Loucy (cell line): ENCODE measurements at regions not wholly inside any gene's neighbourhood (a gene's known extent, or its start where the extent isn't known, plus 50 kb on each side); places are given as distances from the start of the nearest gene placed in this dataset.

Experiments
- H2AFZ ChIP-seq: fragments of 200-600 bp; sonication (generic); 2 replicates; pipeline ENCODE4 v1.6.0; 2016; ENCODE audit warnings: antibody characterized with exemption, mild to moderate bottlenecking, low read length, moderate library complexity
- H3F3A ChIP-seq: fragments of 200-600 bp; 2 replicates; pipeline ENCODE4 v1.6.0; 2016; ENCODE audit warnings: antibody characterized with exemption, low read depth, mild to moderate bottlenecking
- H3K27me3 ChIP-seq: fragments of 200-600 bp; sonication (generic); 2 replicates; pipeline ENCODE4 v1.6.1; 2014; ENCODE audit warnings: low read length, mild to moderate bottlenecking; ENCODE audit not compliant: insufficient read depth, poor library complexity, severe bottlenecking
- H3K36me3 ChIP-seq: fragments of 200-600 bp; sonication (generic); 2 replicates; pipeline ENCODE4 v1.6.1; 2016; ENCODE audit warnings: low read length; ENCODE audit not compliant: insufficient read depth
- H3K4me1 ChIP-seq: fragments of 200-600 bp; sonication (generic); 2 replicates; pipeline ENCODE4 v1.5.1; 2014; ENCODE audit warnings: low read length, mild to moderate bottlenecking; ENCODE audit not compliant: insufficient read depth, poor library complexity, severe bottlenecking
- H3K4me2 ChIP-seq: fragments of 200-600 bp; sonication (generic); 2 replicates; pipeline ENCODE4 v1.6.0; 2014; ENCODE audit warnings: antibody characterized with exemption, low read length, low read depth, mild to moderate bottlenecking; ENCODE audit not compliant: poor library complexity, severe bottlenecking
- H3K4me3 ChIP-seq: fragments of 200-600 bp; sonication (generic); 2 replicates; pipeline ENCODE4 v1.5.1; 2014; ENCODE audit warnings: low read length, mild to moderate bottlenecking, mixed read lengths; ENCODE audit not compliant: poor library complexity, severe bottlenecking
- H3K79me2 ChIP-seq: fragments of 200-600 bp; sonication (generic); 2 replicates; pipeline ENCODE4 v1.6.1; 2014; ENCODE audit warnings: low read length; ENCODE audit not compliant: insufficient read depth
- H3K9ac ChIP-seq: fragments of 200-600 bp; sonication (generic); 2 replicates; pipeline ENCODE4 v1.6.0; 2014; ENCODE audit warnings: mild to moderate bottlenecking, low read depth, low read length, moderate library complexity; ENCODE audit not compliant: poor library complexity, severe bottlenecking
- H3K9me2 ChIP-seq: fragments of 200-600 bp; sonication (generic); replicated peaks from 2 replicates; pipeline ENCODE4 v1.6.1; 2016; ENCODE audit warnings: low read depth, low read length, mixed read lengths
- H3K9me3 ChIP-seq: fragments of 200-600 bp; sonication (generic); 2 replicates; pipeline ENCODE4 v1.6.1; 2014; ENCODE audit warnings: mild to moderate bottlenecking, antibody characterized with exemption, low read length, low read depth; ENCODE audit not compliant: insufficient read depth
- H4K20me1 ChIP-seq: fragments of 200-600 bp; sonication (generic); 2 replicates; pipeline ENCODE4 v1.6.0; 2014; ENCODE audit warnings: antibody characterized with exemption, low read length, mild to moderate bottlenecking; ENCODE audit not compliant: insufficient read depth, poor library complexity, severe bottlenecking
- EZH2phosphoT487 ChIP-seq: fragments of 200-600 bp; IDR thresholded peaks from 2 replicates; pipeline ENCODE4 v1.6.1; 2018; ENCODE audit warnings: antibody characterized with exemption, mild to moderate bottlenecking, moderate library complexity, borderline replicate concordance
- TF ChIP-seq, protein P1 (sequence below): fragments of 200-600 bp; sonication (generic); conservative IDR thresholded peaks from 2 replicates; pipeline ENCODE4 v1.5.1; 2014; ENCODE audit warnings: mild to moderate bottlenecking, antibody characterized with exemption, low read length

GRCh38 chr2:15702452-15702851 lies 110.8 kb downstream of the DDX1 start:
- H3K4me1 ChIP-seq: no peaks in the 10 kb centered on the region
- H4K20me1 ChIP-seq: no peaks in the 10 kb centered on the region
- no peaks in the 10 kb centered on the region for H3F3A ChIP-seq
- H3K4me2 ChIP-seq: no peak overlapping the region
- no peak for TF ChIP-seq EZH2phosphoT487
- TF ChIP-seq, protein P1, sequence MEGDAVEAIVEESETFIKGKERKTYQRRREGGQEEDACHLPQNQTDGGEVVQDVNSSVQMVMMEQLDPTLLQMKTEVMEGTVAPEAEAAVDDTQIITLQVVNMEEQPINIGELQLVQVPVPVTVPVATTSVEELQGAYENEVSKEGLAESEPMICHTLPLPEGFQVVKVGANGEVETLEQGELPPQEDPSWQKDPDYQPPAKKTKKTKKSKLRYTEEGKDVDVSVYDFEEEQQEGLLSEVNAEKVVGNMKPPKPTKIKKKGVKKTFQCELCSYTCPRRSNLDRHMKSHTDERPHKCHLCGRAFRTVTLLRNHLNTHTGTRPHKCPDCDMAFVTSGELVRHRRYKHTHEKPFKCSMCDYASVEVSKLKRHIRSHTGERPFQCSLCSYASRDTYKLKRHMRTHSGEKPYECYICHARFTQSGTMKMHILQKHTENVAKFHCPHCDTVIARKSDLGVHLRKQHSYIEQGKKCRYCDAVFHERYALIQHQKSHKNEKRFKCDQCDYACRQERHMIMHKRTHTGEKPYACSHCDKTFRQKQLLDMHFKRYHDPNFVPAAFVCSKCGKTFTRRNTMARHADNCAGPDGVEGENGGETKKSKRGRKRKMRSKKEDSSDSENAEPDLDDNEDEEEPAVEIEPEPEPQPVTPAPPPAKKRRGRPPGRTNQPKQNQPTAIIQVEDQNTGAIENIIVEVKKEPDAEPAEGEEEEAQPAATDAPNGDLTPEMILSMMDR: no peak
- H2AFZ ChIP-seq: no peak overlapping the region
- no peaks in the 10 kb centered on the region for H3K9me3 ChIP-seq
- no peak overlapping the region for H3K4me3 ChIP-seq
- H3K9ac ChIP-seq: no peak overlapping the region
- no peaks in the 10 kb centered on the region for H3K36me3 ChIP-seq
- no peaks in the 10 kb centered on the region for H3K79me2 ChIP-seq
- no peaks in the 10 kb centered on the region for H3K27me3 ChIP-seq
- no peaks in the 10 kb centered on the region for H3K9me2 ChIP-seq

DNA sequence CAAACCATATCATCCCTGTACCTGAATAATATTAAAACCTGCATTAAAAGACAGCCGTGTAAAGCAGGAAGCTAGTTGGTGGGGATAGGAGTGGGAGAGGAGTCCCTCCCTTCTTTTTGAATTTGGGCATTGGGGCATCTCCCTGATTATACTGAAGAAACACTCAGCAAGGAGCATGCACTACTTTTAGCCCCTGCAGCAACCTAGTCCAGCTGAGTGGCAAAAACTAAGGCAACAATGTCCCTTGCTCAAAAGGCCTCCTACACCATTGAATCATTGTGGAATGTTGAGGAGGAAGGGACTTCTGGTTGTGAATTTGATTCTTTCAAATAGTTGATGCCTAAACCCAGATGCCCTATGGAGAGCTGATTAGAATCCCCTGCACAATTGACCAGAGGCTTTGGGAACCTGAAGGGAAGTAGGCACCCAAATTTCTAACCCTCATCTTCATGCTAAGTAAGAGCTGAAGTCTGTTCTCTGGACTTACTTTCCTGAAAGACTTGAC lies 111.7 kb downstream of the DDX1 start:
- Histone ChIP-seq H3K9me2 (no peaks in the 10 kb centered on the region), H3K4me1 (no peaks in the 10 kb centered on the region), H3K79me2 (no peaks in the 10 kb centered on the region), H3K9me3 (no peaks in the 10 kb centered on the region), H3K4me2 (no peak overlapping the region), H3K36me3 (no peaks in the 10 kb centered on the region), H3K27me3 (no peaks in the 10 kb centered on the region), H3K9ac (no peak overlapping the region), H4K20me1 (no peaks in the 10 kb centered on the region), H3F3A (no peaks in the 10 kb centered on the region), H2AFZ (no peak overlapping the region), H3K4me3 (no peak overlapping the region)
- TF ChIP-seq, protein P1: no peak
- no peak for TF ChIP-seq EZH2phosphoT487

DNA sequence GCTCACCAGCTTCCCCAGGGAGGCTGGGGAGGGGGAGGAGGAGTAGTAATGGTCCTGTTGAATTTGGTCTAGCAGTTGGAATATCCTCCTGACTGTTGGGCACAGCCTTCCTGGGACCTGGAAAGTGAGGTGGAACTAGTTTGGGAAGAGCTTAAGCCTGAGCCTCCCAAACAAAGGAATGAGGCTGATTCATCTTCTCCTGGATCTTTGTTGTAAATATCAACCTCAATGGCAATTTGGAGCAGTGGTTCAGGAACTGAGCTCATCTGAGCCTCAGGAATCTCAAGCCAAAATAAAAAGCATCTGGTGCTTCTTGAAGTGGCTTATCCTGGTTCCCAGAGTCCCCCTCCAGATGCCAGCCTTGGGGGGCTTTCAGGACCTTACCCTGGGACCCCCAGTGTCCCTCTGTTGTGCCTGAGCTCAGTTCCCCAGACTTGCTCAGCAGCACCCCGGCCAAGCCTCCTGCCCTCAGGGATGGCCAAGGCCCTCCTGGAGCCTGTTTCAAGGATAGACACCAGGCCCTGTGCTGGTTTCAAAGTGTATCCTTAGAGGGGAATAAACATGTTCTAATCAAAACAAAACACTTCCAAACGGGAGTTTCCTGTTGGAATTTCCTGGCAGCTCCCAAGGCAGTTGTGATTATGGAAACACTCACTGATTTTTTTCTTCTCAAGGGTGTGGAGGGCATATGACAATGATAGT lies 112.6 kb downstream of the DDX1 start:
- H3K36me3 ChIP-seq: no peaks in the 10 kb centered on the region

More for the DNA sequence above, 112.6 kb downstream of the DDX1 start:
- no peaks in the 10 kb centered on the region for H4K20me1 ChIP-seq
- H3K4me1 ChIP-seq: no peaks in the 10 kb centered on the region
- no peak overlapping the region for H2AFZ ChIP-seq
- H3K4me3 ChIP-seq: no peak overlapping the region
- no peak overlapping the region for H3K4me2 ChIP-seq
- H3K9me3 ChIP-seq: no peaks in the 10 kb centered on the region
- H3K27me3 ChIP-seq: no peaks in the 10 kb centered on the region
- TF ChIP-seq, protein P1: no peak
- TF ChIP-seq EZH2phosphoT487: no peak
- H3F3A ChIP-seq: no peaks in the 10 kb centered on the region
- H3K9ac ChIP-seq: no peak overlapping the region
- H3K79me2 ChIP-seq: no peaks in the 10 kb centered on the region
- H3K9me2 ChIP-seq: no peaks in the 10 kb centered on the region
